IPS-20b (cell line): ENCODE measurements at regions not wholly inside any gene's neighbourhood (a gene's known extent, or its start where the extent isn't known, plus 50 kb on each side); places are given as distances from the start of the nearest gene placed in this dataset.

Experiments
- H3K27ac ChIP-seq: one replicate; pipeline ENCODE4 v1.5.1; 2013; ENCODE audit warnings: low read length
- H3K27me3 ChIP-seq: 2 replicates; pipeline ENCODE4 v1.6.1; 2013; ENCODE audit warnings: mild to moderate bottlenecking, low read length, inconsistent platforms; ENCODE audit not compliant: insufficient read depth
- H3K36me3 ChIP-seq: 2 replicates; pipeline ENCODE4 v1.6.1; 2013; ENCODE audit warnings: low read depth, mild to moderate bottlenecking, inconsistent platforms, low read length, moderate library complexity; ENCODE audit not compliant: insufficient read depth
- H3K4me1 ChIP-seq: 2 replicates; pipeline ENCODE4 v1.6.1; 2013; ENCODE audit warnings: mild to moderate bottlenecking, control low read depth, inconsistent platforms, low read length, moderate library complexity; ENCODE audit not compliant: insufficient read depth
- H3K4me3 ChIP-seq: 2 replicates; pipeline ENCODE4 v1.5.1; 2013; ENCODE audit warnings: mild to moderate bottlenecking, low read length, inconsistent platforms
- H3K9ac ChIP-seq: 2 replicates; pipeline ENCODE4 v1.6.1; 2013; ENCODE audit warnings: low read depth, mild to moderate bottlenecking, inconsistent platforms, low read length, moderate library complexity
- H3K9me3 ChIP-seq: 2 replicates; pipeline ENCODE4 v1.6.1; 2013; ENCODE audit warnings: mild to moderate bottlenecking, low read depth, low read length, inconsistent platforms; ENCODE audit not compliant: insufficient read depth

GRCh38 chr3:145355206-145355605, 805.8 kb downstream of the PLOD2 start:
- Histone ChIP-seq H3K4me3 (no peak overlapping the region), H3K9me3 (peaks cover 35% of the 10 kb centered on the region), H3K4me1 (no peaks in the 10 kb centered on the region), H3K9ac (no peak overlapping the region), H3K27me3 (no peaks in the 10 kb centered on the region), H3K27ac (no peak overlapping the region), H3K36me3 (no peaks in the 10 kb centered on the region)

GRCh38 chr3:145357453-145357852, 803.5 kb downstream of the PLOD2 start:
- H3K9ac ChIP-seq: no peak overlapping the region
- no peaks in the 10 kb centered on the region for H3K36me3 ChIP-seq
- H3K4me3 ChIP-seq: no peak overlapping the region
- H3K27ac ChIP-seq: no peak overlapping the region
- no peaks in the 10 kb centered on the region for H3K4me1 ChIP-seq
- peaks cover 35% of the 10 kb centered on the region for H3K9me3 ChIP-seq
- no peaks in the 10 kb centered on the region for H3K27me3 ChIP-seq

- Histone ChIP-seq H3K4me3 (no peak overlapping the region), H3K27ac (no peak overlapping the region), H3K9me3 (peaks cover 31% of the 10 kb centered on the region), H3K9ac (no peak overlapping the region), H3K27me3 (no peaks in the 10 kb centered on the region), H3K4me1 (no peaks in the 10 kb centered on the region), H3K36me3 (no peaks in the 10 kb centered on the region)
Measured at GRCh38 chr3:145359040-145359439, 801.9 kb downstream of the PLOD2 start.

- H3K27ac ChIP-seq: no peak overlapping the region
- H3K27me3 ChIP-seq: no peaks in the 10 kb centered on the region
- no peaks in the 10 kb centered on the region for H3K4me1 ChIP-seq
- no peaks in the 10 kb centered on the region for H3K9me3 ChIP-seq
- H3K4me3 ChIP-seq: no peak overlapping the region
- H3K9ac ChIP-seq: no peak overlapping the region
- no peaks in the 10 kb centered on the region for H3K36me3 ChIP-seq
Measured at GRCh38 chr3:145368748-145369147, 792.2 kb downstream of the PLOD2 start.

- no peaks in the 10 kb centered on the region for H3K36me3 ChIP-seq
- H3K9me3 ChIP-seq: no peaks in the 10 kb centered on the region
- H3K27me3 ChIP-seq: no peaks in the 10 kb centered on the region
- H3K4me1 ChIP-seq: no peaks in the 10 kb centered on the region
- H3K27ac ChIP-seq: no peak overlapping the region
- H3K4me3 ChIP-seq: no peak overlapping the region
- no peak overlapping the region for H3K9ac ChIP-seq
Measured at GRCh38 chr3:145370870-145371269, 790.1 kb downstream of the PLOD2 start.

- Histone ChIP-seq H3K9me3 (no peaks in the 10 kb centered on the region), H3K27me3 (no peaks in the 10 kb centered on the region), H3K4me1 (no peaks in the 10 kb centered on the region), H3K27ac (no peak overlapping the region), H3K4me3 (no peak overlapping the region), H3K36me3 (no peaks in the 10 kb centered on the region), H3K9ac (no peak overlapping the region)
Measured at GRCh38 chr3:145377301-145377700, 783.7 kb downstream of the PLOD2 start.

- Histone ChIP-seq H3K27me3 (no peaks in the 10 kb centered on the region), H3K9me3 (no peaks in the 10 kb centered on the region), H3K9ac (no peak overlapping the region), H3K4me1 (no peaks in the 10 kb centered on the region), H3K27ac (no peak overlapping the region), H3K4me3 (no peak overlapping the region), H3K36me3 (no peaks in the 10 kb centered on the region)
Measured at GRCh38 chr3:145383416-145383815, 777.6 kb downstream of the PLOD2 start.

GRCh38 chr3:145384307-145384706, 776.7 kb downstream of the PLOD2 start:
- no peak overlapping the region for H3K4me3 ChIP-seq
- H3K4me1 ChIP-seq: no peaks in the 10 kb centered on the region
- H3K27me3 ChIP-seq: no peaks in the 10 kb centered on the region
- no peaks in the 10 kb centered on the region for H3K36me3 ChIP-seq
- H3K9ac ChIP-seq: no peak overlapping the region
- no peak overlapping the region for H3K27ac ChIP-seq
- H3K9me3 ChIP-seq: no peaks in the 10 kb centered on the region

- Histone ChIP-seq H3K4me1 (no peaks in the 10 kb centered on the region), H3K9me3 (peaks cover 5% of the 10 kb centered on the region; the same call in 1 of the 2 replicates), H3K4me3 (no peak overlapping the region), H3K36me3 (no peaks in the 10 kb centered on the region), H3K27ac (no peak overlapping the region), H3K27me3 (no peaks in the 10 kb centered on the region), H3K9ac (no peak overlapping the region)
Measured at GRCh38 chr3:145387211-145387610, 773.8 kb downstream of the PLOD2 start.

GRCh38 chr3:145395421-145395820, 765.6 kb downstream of the PLOD2 start:
- Histone ChIP-seq H3K4me3 (no peak overlapping the region), H3K9ac (no peak overlapping the region), H3K27me3 (no peaks in the 10 kb centered on the region), H3K27ac (no peak overlapping the region), H3K9me3 (no peaks in the 10 kb centered on the region), H3K36me3 (no peaks in the 10 kb centered on the region), H3K4me1 (no peaks in the 10 kb centered on the region)

- H3K36me3 ChIP-seq: no peaks in the 10 kb centered on the region
- no peaks in the 10 kb centered on the region for H3K4me1 ChIP-seq
- no peak overlapping the region for H3K9ac ChIP-seq
- no peaks in the 10 kb centered on the region for H3K9me3 ChIP-seq
- H3K4me3 ChIP-seq: no peak overlapping the region
- H3K27ac ChIP-seq: no peak overlapping the region
- no peaks in the 10 kb centered on the region for H3K27me3 ChIP-seq
Measured at GRCh38 chr3:145411605-145412004, 749.4 kb downstream of the PLOD2 start.

GRCh38 chr3:145417678-145418077, 743.3 kb downstream of the PLOD2 start:
- Histone ChIP-seq H3K9ac (no peak overlapping the region), H3K4me1 (no peaks in the 10 kb centered on the region), H3K27ac (no peak overlapping the region), H3K27me3 (no peaks in the 10 kb centered on the region), H3K36me3 (no peaks in the 10 kb centered on the region), H3K4me3 (no peak overlapping the region), H3K9me3 (no peaks in the 10 kb centered on the region)

- no peaks in the 10 kb centered on the region for H3K27me3 ChIP-seq
- H3K9me3 ChIP-seq: no peaks in the 10 kb centered on the region
- no peaks in the 10 kb centered on the region for H3K4me1 ChIP-seq
- no peak overlapping the region for H3K9ac ChIP-seq
- H3K36me3 ChIP-seq: no peaks in the 10 kb centered on the region
- no peak overlapping the region for H3K27ac ChIP-seq
- H3K4me3 ChIP-seq: no peak overlapping the region
Measured at GRCh38 chr3:145422556-145422955, 738.4 kb downstream of the PLOD2 start.
